Neuronal stem cell (in vitro differentiated cells): ENCODE measurements at regions not wholly inside any gene's neighbourhood (a gene's known extent, or its start where the extent isn't known, plus 50 kb on each side); places are given as distances from the start of the nearest gene placed in this dataset.

Experiments
- DNase-seq: peaks from one replicate; pipeline ENCODE4 v3.0.0-alpha.2; 2013; ENCODE audit warnings: low spot score
- H2AFZ ChIP-seq: one replicate; pipeline ENCODE4 v1.6.1; 2013; ENCODE audit warnings: mild to moderate bottlenecking, low read length, inconsistent platforms
- H2AK5ac ChIP-seq: 2 replicates; pipeline ENCODE4 v1.6.1; 2013; ENCODE audit warnings: low read depth, mild to moderate bottlenecking, inconsistent platforms, low read length, moderate library complexity, mixed read lengths
- H2BK120ac ChIP-seq: 2 replicates; pipeline ENCODE4 v1.6.1; 2013; ENCODE audit warnings: low read depth, mild to moderate bottlenecking, inconsistent platforms, low read length, moderate library complexity, mixed read lengths
- H2BK12ac ChIP-seq: one replicate; pipeline ENCODE4 v1.6.1; 2013; ENCODE audit warnings: low read length, inconsistent platforms
- H2BK15ac ChIP-seq: 2 replicates; pipeline ENCODE4 v1.6.1; 2013; ENCODE audit warnings: mild to moderate bottlenecking, low read length, inconsistent platforms, mixed read lengths
- H2BK5ac ChIP-seq: one replicate; pipeline ENCODE4 v1.6.1; 2013; ENCODE audit warnings: inconsistent platforms, mild to moderate bottlenecking, low read length, moderate library complexity
- H3K14ac ChIP-seq: one replicate; pipeline ENCODE4 v1.6.1; 2013; ENCODE audit warnings: low read length, inconsistent platforms
- H3K18ac ChIP-seq: 2 replicates; pipeline ENCODE4 v1.6.1; 2013; ENCODE audit warnings: low read length, inconsistent platforms
- H3K23ac ChIP-seq: 2 replicates; pipeline ENCODE4 v1.6.1; 2013; ENCODE audit warnings: low read depth, mild to moderate bottlenecking, mixed read lengths, low read length, inconsistent platforms; ENCODE audit not compliant: poor library complexity
- H3K27ac ChIP-seq: replicated peaks from 3 replicates; pipeline ENCODE4 v1.5.1; 2013; ENCODE audit warnings: low read length, inconsistent platforms
- H3K27me3 ChIP-seq, 3 experiments: 2 replicates each; pipeline ENCODE4 v1.6.1; 2013; ENCODE audit warnings: low read length in 3 of 3, mild to moderate bottlenecking in 2 of 3, inconsistent platforms in 1 of 3, low read depth in 1 of 3, mixed read lengths in 1 of 3, moderate library complexity in 1 of 3; ENCODE audit not compliant: control insufficient read depth in 3 of 3, insufficient read depth in 3 of 3
- H3K36me3 ChIP-seq, 2 donors: replicated peaks in 1 of 2; 2 replicates each; pipeline ENCODE4 v1.6.1; 2013; ENCODE audit warnings: low read length in 2 of 2; ENCODE audit not compliant: control insufficient read depth in 2 of 2, insufficient read depth in 2 of 2
- H3K4ac ChIP-seq: 2 replicates; pipeline ENCODE4 v1.6.1; 2013; ENCODE audit warnings: inconsistent platforms, mild to moderate bottlenecking, low read length, moderate library complexity
- H3K4me1 ChIP-seq, 2 donors: 1 replicate in 1 of 2; 2 replicates in 1 of 2; pipeline ENCODE4 v1.6.1; 2013; ENCODE audit warnings: low read length in 2 of 2, low read depth in 1 of 2; ENCODE audit not compliant: control insufficient read depth in 2 of 2, insufficient read depth in 1 of 2
- H3K4me2 ChIP-seq: one replicate; pipeline ENCODE4 v1.6.1; 2013; ENCODE audit warnings: mild to moderate bottlenecking, low read length, inconsistent platforms; ENCODE audit not compliant: insufficient read depth, poor library complexity, severe bottlenecking
- H3K4me3 ChIP-seq, 2 donors: 2 replicates each; pipeline ENCODE4 v1.5.1; 2013; ENCODE audit warnings: low read length in 2 of 2, mild to moderate bottlenecking in 2 of 2, inconsistent platforms in 1 of 2, moderate library complexity in 1 of 2
- H3K79me1 ChIP-seq: one replicate; pipeline ENCODE4 v1.6.1; 2013; ENCODE audit warnings: low read depth, mild to moderate bottlenecking, inconsistent platforms, low read length, moderate library complexity
- H3K9ac ChIP-seq: one replicate; pipeline ENCODE4 v1.6.1; 2013; ENCODE audit warnings: mild to moderate bottlenecking, low read depth, low read length, inconsistent platforms; ENCODE audit not compliant: poor library complexity
- H3K9me3 ChIP-seq, 2 donors: replicated peaks in 1 of 2; 2 replicates each; pipeline versions ENCODE3 to v1.6.1; 2013; ENCODE audit warnings: low read length in 2 of 2, mild to moderate bottlenecking in 2 of 2, inconsistent platforms in 1 of 2, low read depth in 1 of 2, mixed read lengths in 1 of 2, moderate library complexity in 1 of 2; ENCODE audit not compliant: control insufficient read depth in 2 of 2, insufficient read depth in 1 of 2
- H4K8ac ChIP-seq: one replicate; pipeline ENCODE4 v1.6.1; 2013; ENCODE audit warnings: low read depth, mild to moderate bottlenecking, inconsistent platforms, low read length, moderate library complexity
- H4K91ac ChIP-seq: one replicate; pipeline ENCODE4 v1.6.1; 2013; ENCODE audit warnings: low read length, low read depth, mild to moderate bottlenecking, inconsistent platforms; ENCODE audit not compliant: poor library complexity
- WGBS, 2 donors: extraction: QIAGEN DNeasy Blood & Tissue Kit; methylation state at CpG; one replicate each; pipeline ENCODE4 v1.1.7; 2013; ENCODE audit warnings: missing lambda C conversion rate in 2 of 2, mixed read lengths in 1 of 2; ENCODE audit not compliant: insufficient read length in 2 of 2, insufficient replicate concordance in 1 of 2; ENCODE audit errors: extremely low coverage in 2 of 2; 5-methylcytosine and 5-hydroxymethylcytosine counted together

- Histone ChIP-seq H3K4me2 (peak overlapping the region; percentile 83), H3K9me3 (no peaks in the 10 kb centered on the region), H4K91ac (peak overlapping the region; percentile 68), H3K4ac (no peak overlapping the region), H3K27me3 (peaks cover 0 to 10% (median 0%) of the 10 kb centered on the region in 3 experiments), H4K8ac (no peak overlapping the region), H2BK120ac (no peak overlapping the region), H2BK5ac (no peak overlapping the region), H2BK15ac (no peak overlapping the region), H3K4me3 (peak overlapping the region; percentile 38 to 86), H3K36me3 (no peaks in the 10 kb centered on the region), H3K9ac (no peak overlapping the region), H3K4me1 (no peaks in the 10 kb centered on the region), H3K79me1 (no peaks in the 10 kb centered on the region), H2AFZ (peak overlapping the region; percentile 96), H3K18ac (peak overlapping the region; percentile 49), H3K23ac (peak overlapping the region; percentile 83), H2BK12ac (no peak overlapping the region), H2AK5ac (no peak overlapping the region), H3K27ac (no peak overlapping the region), H3K14ac (no peak overlapping the region)
- no CpG with 5 or more reads among the region's 47 CpGs for WGBS, 2 donors
- DNase-seq = peak; percentile 79
These were observed 156.4 kb upstream of the XPO1 start for GRCh38 chr2:61694312-61695274.

- Histone ChIP-seq H3K4ac (no peak overlapping the region), H3K4me1 (no peaks in the 10 kb centered on the region), H3K9me3 (no peaks in the 10 kb centered on the region), H4K91ac (no peak overlapping the region), H3K4me2 (no peak overlapping the region), H3K14ac (no peak overlapping the region), H3K79me1 (no peaks in the 10 kb centered on the region), H3K27me3 (peaks cover 0 to 9% (median 0%) of the 10 kb centered on the region in 3 experiments), H2AFZ (peak overlapping the region; percentile 96), H3K4me3 (no peak overlapping the region), H2BK5ac (no peak overlapping the region), H2BK12ac (no peak overlapping the region), H3K23ac (no peak overlapping the region), H4K8ac (no peak overlapping the region), H3K36me3 (no peaks in the 10 kb centered on the region), H2BK120ac (no peak overlapping the region), H2BK15ac (no peak overlapping the region), H3K27ac (no peak overlapping the region), H2AK5ac (no peak overlapping the region), H3K9ac (no peak overlapping the region), H3K18ac (no peak overlapping the region)
- no CpG with 5 or more reads among the region's 2 CpGs for WGBS, 2 donors
- DNase-seq = no peak
These were observed 155.6 kb upstream of the XPO1 start for GRCh38 chr2:61693744-61694143.

GRCh38 chr2:61690078-61690596, 152.0 kb upstream of the XPO1 start:
- Histone ChIP-seq H3K4me3 (no peak overlapping the region), H4K8ac (no peak overlapping the region), H3K14ac (no peak overlapping the region), H3K4me2 (no peak overlapping the region), H4K91ac (no peak overlapping the region), H2AFZ (no peak overlapping the region), H2BK5ac (no peak overlapping the region), H3K36me3 (no peaks in the 10 kb centered on the region), H3K79me1 (no peaks in the 10 kb centered on the region), H3K4ac (no peak overlapping the region), H2AK5ac (no peak overlapping the region), H3K9ac (no peak overlapping the region), H3K27ac (no peak overlapping the region), H2BK12ac (no peak overlapping the region), H2BK15ac (no peak overlapping the region), H3K4me1 (no peaks in the 10 kb centered on the region), H3K9me3 (no peaks in the 10 kb centered on the region), H3K27me3 (peaks cover 0 to 8% (median 0%) of the 10 kb centered on the region in 3 experiments), H2BK120ac (no peak overlapping the region), H3K18ac (no peak overlapping the region), H3K23ac (no peak overlapping the region)
- DNase-seq = no peak

GRCh38 chr2:61689568-61689967, 151.4 kb upstream of the XPO1 start:
- H2AFZ ChIP-seq = no peak overlapping the region
- no peaks in the 10 kb centered on the region for H3K36me3 ChIP-seq
- H3K4me1 ChIP-seq = no peaks in the 10 kb centered on the region
- no peak overlapping the region for H3K23ac ChIP-seq
- no peak overlapping the region for H3K27ac ChIP-seq
- no peak overlapping the region for H2BK120ac ChIP-seq
- no peak for DNase-seq
- no peak overlapping the region for H3K9ac ChIP-seq
- no peak overlapping the region for H4K8ac ChIP-seq
- H2BK5ac ChIP-seq = no peak overlapping the region
- no CpG with 5 or more reads among the region's 5 CpGs for WGBS, 2 donors
- H2BK15ac ChIP-seq = no peak overlapping the region
- no peaks in the 10 kb centered on the region for H3K79me1 ChIP-seq
- no peak overlapping the region for H3K4me2 ChIP-seq
- H3K4ac ChIP-seq = no peak overlapping the region
- H3K4me3 ChIP-seq = no peak overlapping the region
- H4K91ac ChIP-seq = no peak overlapping the region
- no peak overlapping the region for H2BK12ac ChIP-seq
- H3K14ac ChIP-seq = no peak overlapping the region
- H3K27me3 ChIP-seq = peaks cover 0 to 8% (median 0%) of the 10 kb centered on the region in 3 experiments
- H3K9me3 ChIP-seq = no peaks in the 10 kb centered on the region
- no peak overlapping the region for H3K18ac ChIP-seq
- H2AK5ac ChIP-seq = no peak overlapping the region
